ENCODE measurements at regions not wholly inside any gene's neighbourhood (a gene's known extent, or its start where the extent isn't known, plus 50 kb on each side); places are given as distances from the start of the nearest gene placed in this dataset.
A peak's percentile ranks its signal among the peaks of the same experiment; 100 is the strongest.

GRCh38 chr1:47505267-47505666, 67.4 kb downstream of the FOXD2 start:
- Mint-ChIP-seq H3K4me3 (ENCODE audit: unreplicated experiment) (no peak overlapping the region), H3K4me1 (ENCODE audit: low read depth) (peaks cover 4% of the 10 kb centered on the region), H3K27ac (ENCODE audit: unreplicated experiment) (no peak overlapping the region), H3K36me3 (ENCODE audit: low read depth) (no peaks in the 10 kb centered on the region), H3K27me3 (ENCODE audit: low read depth) (peaks cover 41% of the 10 kb centered on the region), H3K9me3 (ENCODE audit: low read depth) (no peaks in the 10 kb centered on the region)
- no peak for DNase-seq (ENCODE audit: low spot score)
- TF ChIP-seq, protein P1, sequence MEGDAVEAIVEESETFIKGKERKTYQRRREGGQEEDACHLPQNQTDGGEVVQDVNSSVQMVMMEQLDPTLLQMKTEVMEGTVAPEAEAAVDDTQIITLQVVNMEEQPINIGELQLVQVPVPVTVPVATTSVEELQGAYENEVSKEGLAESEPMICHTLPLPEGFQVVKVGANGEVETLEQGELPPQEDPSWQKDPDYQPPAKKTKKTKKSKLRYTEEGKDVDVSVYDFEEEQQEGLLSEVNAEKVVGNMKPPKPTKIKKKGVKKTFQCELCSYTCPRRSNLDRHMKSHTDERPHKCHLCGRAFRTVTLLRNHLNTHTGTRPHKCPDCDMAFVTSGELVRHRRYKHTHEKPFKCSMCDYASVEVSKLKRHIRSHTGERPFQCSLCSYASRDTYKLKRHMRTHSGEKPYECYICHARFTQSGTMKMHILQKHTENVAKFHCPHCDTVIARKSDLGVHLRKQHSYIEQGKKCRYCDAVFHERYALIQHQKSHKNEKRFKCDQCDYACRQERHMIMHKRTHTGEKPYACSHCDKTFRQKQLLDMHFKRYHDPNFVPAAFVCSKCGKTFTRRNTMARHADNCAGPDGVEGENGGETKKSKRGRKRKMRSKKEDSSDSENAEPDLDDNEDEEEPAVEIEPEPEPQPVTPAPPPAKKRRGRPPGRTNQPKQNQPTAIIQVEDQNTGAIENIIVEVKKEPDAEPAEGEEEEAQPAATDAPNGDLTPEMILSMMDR (IDR thresholded peaks at IDR 0.05): no peak

GRCh38 chr1:47506053-47506452, 68.2 kb downstream of the FOXD2 start:
- Mint-ChIP-seq H3K4me3 (ENCODE audit: unreplicated experiment) (no peak overlapping the region), H3K27ac (ENCODE audit: unreplicated experiment) (no peak overlapping the region), H3K27me3 (ENCODE audit: low read depth) (peaks cover 34% of the 10 kb centered on the region), H3K9me3 (ENCODE audit: low read depth) (no peaks in the 10 kb centered on the region), H3K36me3 (ENCODE audit: low read depth) (no peaks in the 10 kb centered on the region), H3K4me1 (ENCODE audit: low read depth) (peaks cover 4% of the 10 kb centered on the region)
- TF ChIP-seq, protein P1 (IDR thresholded peaks at IDR 0.05): no peak
- DNase-seq (ENCODE audit: low spot score): no peak

DNA sequence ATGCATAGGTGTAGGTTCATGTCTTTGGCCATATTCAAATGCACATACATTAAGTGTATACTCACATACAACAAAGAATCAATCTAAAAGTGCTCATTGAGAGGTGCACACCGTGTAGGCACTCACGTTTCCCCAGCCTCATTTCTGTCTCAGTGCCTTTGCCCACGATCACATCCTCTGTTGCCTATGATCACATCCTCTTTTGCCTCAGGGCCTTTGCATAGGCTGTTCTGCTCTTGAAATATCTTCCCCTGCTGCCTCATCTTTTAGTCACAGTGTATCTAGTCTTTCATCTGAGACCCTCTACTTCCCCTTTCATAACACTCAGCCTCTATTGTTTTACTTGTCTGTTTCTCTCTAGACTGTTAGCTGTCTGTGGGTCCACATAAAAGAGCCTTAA, 69.3 kb downstream of the FOXD2 start:
- Mint-ChIP-seq H3K4me1 (ENCODE audit: low read depth) (peaks cover 4% of the 10 kb centered on the region), H3K4me3 (ENCODE audit: unreplicated experiment) (no peak overlapping the region), H3K27ac (ENCODE audit: unreplicated experiment) (no peak overlapping the region), H3K27me3 (ENCODE audit: low read depth) (peaks cover 33% of the 10 kb centered on the region), H3K9me3 (ENCODE audit: low read depth) (no peaks in the 10 kb centered on the region), H3K36me3 (ENCODE audit: low read depth) (no peaks in the 10 kb centered on the region)
- TF ChIP-seq, protein P1 (IDR thresholded peaks at IDR 0.05): no peak
- no peak for DNase-seq (ENCODE audit: low spot score)

GRCh38 chr1:47507881-47508701, 70.2 kb downstream of the FOXD2 start:
- no peak for DNase-seq (ENCODE audit: low spot score)
- peak overlapping the region; percentile 69 for H3K4me3 Mint-ChIP-seq (ENCODE audit: unreplicated experiment)
- H3K36me3 Mint-ChIP-seq (ENCODE audit: low read depth): no peaks in the 10 kb centered on the region
- no peak overlapping the region for H3K27ac Mint-ChIP-seq (ENCODE audit: unreplicated experiment)
- peaks cover 38% of the 10 kb centered on the region for H3K27me3 Mint-ChIP-seq (ENCODE audit: low read depth)
- peaks cover 4% of the 10 kb centered on the region for H3K4me1 Mint-ChIP-seq (ENCODE audit: low read depth)
- TF ChIP-seq, protein P1 (IDR thresholded peaks at IDR 0.05): no peak
- no peaks in the 10 kb centered on the region for H3K9me3 Mint-ChIP-seq (ENCODE audit: low read depth)

DNA sequence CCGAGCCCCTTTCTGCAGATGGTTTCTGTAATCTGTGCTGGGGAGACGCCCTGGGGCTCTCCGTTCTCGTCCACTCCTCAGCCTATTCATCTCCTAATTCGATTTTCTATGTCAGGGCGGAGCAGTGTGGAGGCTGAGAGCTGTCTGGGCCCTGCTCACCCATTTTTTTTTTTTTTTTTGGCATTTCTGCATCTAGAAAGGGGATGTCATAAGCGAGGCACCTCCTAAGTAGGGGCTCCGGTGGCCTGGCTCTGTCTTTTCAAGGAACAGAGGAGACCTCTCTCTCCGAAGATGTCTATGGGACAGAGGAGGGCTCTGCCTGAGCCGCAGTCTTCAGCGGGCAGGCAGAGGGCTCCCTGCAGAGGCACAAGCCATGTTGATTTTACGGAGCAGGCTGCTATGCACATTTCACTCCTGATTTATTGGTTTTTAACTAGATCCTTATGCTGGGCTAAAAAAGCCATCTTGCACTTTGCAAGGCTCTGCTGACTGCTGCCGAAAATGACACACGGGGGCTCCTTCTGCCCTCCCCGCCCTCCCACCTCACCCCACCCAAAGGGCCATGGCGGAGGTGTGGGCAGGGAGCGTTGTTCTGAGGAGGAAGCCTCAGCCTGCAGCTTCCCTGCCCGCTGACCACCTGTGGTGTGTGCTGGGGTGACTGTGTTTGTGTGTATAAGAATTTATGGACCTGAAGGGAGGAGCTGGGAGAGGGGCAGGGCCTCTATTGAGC, 71.0 kb downstream of the FOXD2 start:
- H3K27me3 Mint-ChIP-seq (ENCODE audit: low read depth): peaks cover 31% of the 10 kb centered on the region

More for the DNA sequence above, 71.0 kb downstream of the FOXD2 start:
- Mint-ChIP-seq H3K9me3 (ENCODE audit: low read depth) (peaks cover 2% of the 10 kb centered on the region), H3K36me3 (ENCODE audit: low read depth) (peaks cover under 1% of the 10 kb centered on the region), H3K4me1 (ENCODE audit: low read depth) (peaks cover 4% of the 10 kb centered on the region), H3K4me3 (ENCODE audit: unreplicated experiment) (peak overlapping the region; percentile 69), H3K27ac (ENCODE audit: unreplicated experiment) (no peak overlapping the region)
- TF ChIP-seq, protein P1 (IDR thresholded peaks at IDR 0.05): peak; percentile 39
- no peak for DNase-seq (ENCODE audit: low spot score)

Data from chondrocyte (in vitro differentiated cells).